ENCODE measurements at regions not wholly inside any gene's neighbourhood (a gene's known extent, or its start where the extent isn't known, plus 50 kb on each side); places are given as distances from the start of the nearest gene placed in this dataset.

GRCh38 chr9:95810133-95810532, 65.4 kb upstream of the ERCC6L2 start:
- no peaks in the 10 kb centered on the region for H3K9me3 Mint-ChIP-seq
- ChIA-PET POLR2A (no interaction called here), CTCF (no interaction called here)
- H3K4me1 Mint-ChIP-seq (ENCODE audit: low read depth): peaks cover 27% of the 10 kb centered on the region
- intact Hi-C loops (cut with micrococcal nuclease): no loop called here
- no peak overlapping the region for H3K4me3 Mint-ChIP-seq
- H3K27ac Mint-ChIP-seq: no peak overlapping the region
- no peak for TF ChIP-seq CTCF (IDR thresholded peaks at IDR 0.05)
- H3K36me3 Mint-ChIP-seq (ENCODE audit: low read depth): peaks cover 3% of the 10 kb centered on the region
- ATAC-seq: no peak
- peaks cover 5% of the 10 kb centered on the region for H3K27me3 Mint-ChIP-seq
- DNase-seq: no peak

GRCh38 chr9:95809686-95810085, 65.8 kb upstream of the ERCC6L2 start:
- no peak overlapping the region for H3K27ac Mint-ChIP-seq
- TF ChIP-seq CTCF (IDR thresholded peaks at IDR 0.05): no peak
- H3K27me3 Mint-ChIP-seq: peaks cover 5% of the 10 kb centered on the region
- ChIA-PET CTCF (no interaction called here), POLR2A (interaction anchor here (0.7 kb wide), 1 partner anchor 392 kb away, joined by 4 read pairs; no protein-coding TSS in a partner anchor)
- ATAC-seq (peak; percentile 51), DNase-seq (peak; percentile 10)
- no peaks in the 10 kb centered on the region for H3K9me3 Mint-ChIP-seq
- H3K4me3 Mint-ChIP-seq: no peak overlapping the region
- H3K36me3 Mint-ChIP-seq (ENCODE audit: low read depth): peaks cover 3% of the 10 kb centered on the region
- intact Hi-C loops (cut with micrococcal nuclease): no loop called here
- H3K4me1 Mint-ChIP-seq (ENCODE audit: low read depth): peaks cover 27% of the 10 kb centered on the region

- Mint-ChIP-seq H3K27ac (no peak overlapping the region), H3K9me3 (no peaks in the 10 kb centered on the region), H3K4me1 (ENCODE audit: low read depth) (peaks cover 27% of the 10 kb centered on the region), H3K4me3 (no peak overlapping the region), H3K36me3 (ENCODE audit: low read depth) (no peaks in the 10 kb centered on the region), H3K27me3 (peaks cover 7% of the 10 kb centered on the region)
- no peak for TF ChIP-seq CTCF (IDR thresholded peaks at IDR 0.05)
- DNase-seq (no peak), ATAC-seq (no peak)
- CTCF ChIA-PET: no interaction called here
- intact Hi-C loops (cut with micrococcal nuclease): no loop called here
- POLR2A ChIA-PET: no interaction called here
These were observed 67.5 kb upstream of the ERCC6L2 start for GRCh38 chr9:95808011-95808410.

- CTCF ChIA-PET: no interaction called here
These were observed 68.1 kb upstream of the ERCC6L2 start for GRCh38 chr9:95807326-95807947.

GRCh38 chr9:95803197-95803596, 72.3 kb upstream of the ERCC6L2 start:
- Mint-ChIP-seq H3K27me3 (peaks cover 17% of the 10 kb centered on the region), H3K4me1 (ENCODE audit: low read depth) (peaks cover 13% of the 10 kb centered on the region), H3K9me3 (no peaks in the 10 kb centered on the region), H3K27ac (no peak overlapping the region), H3K4me3 (no peak overlapping the region), H3K36me3 (ENCODE audit: low read depth) (no peaks in the 10 kb centered on the region)
- POLR2A ChIA-PET: no interaction called here
- no peak for TF ChIP-seq CTCF (IDR thresholded peaks at IDR 0.05)
- CTCF ChIA-PET: no interaction called here
- intact Hi-C loops (cut with micrococcal nuclease): no loop called here
- no peak for DNase-seq
- no peak for ATAC-seq

More at GRCh38 chr9:95807326-95807947, 68.1 kb upstream of the ERCC6L2 start:
- Mint-ChIP-seq H3K27me3 (peaks cover 9% of the 10 kb centered on the region), H3K9me3 (no peaks in the 10 kb centered on the region), H3K36me3 (ENCODE audit: low read depth) (no peaks in the 10 kb centered on the region), H3K27ac (no peak overlapping the region), H3K4me3 (no peak overlapping the region), H3K4me1 (ENCODE audit: low read depth) (peaks cover 27% of the 10 kb centered on the region)
- TF ChIP-seq CTCF (IDR thresholded peaks at IDR 0.05): no peak
- no peak for DNase-seq
- POLR2A ChIA-PET: no interaction called here
- ATAC-seq: no peak
- intact Hi-C loops (cut with micrococcal nuclease): no loop called here
